ENCODE measurements at regions not wholly inside any gene's neighbourhood (a gene's known extent, or its start where the extent isn't known, plus 50 kb on each side); places are given as distances from the start of the nearest gene placed in this dataset.

- Histone ChIP-seq H3K27me3 (ENCODE audit: insufficient read depth, low read depth, severe bottlenecking) (no peaks in the 10 kb centered on the region), H3K27ac (peak overlapping the region; percentile 96), H3K9me3 (ENCODE audit: severe bottlenecking) (peaks cover 2% of the 10 kb centered on the region), H3K36me3 (no peaks in the 10 kb centered on the region; the same call in 1 of the 2 replicates), H3K4me3 (ENCODE audit: low read depth, low read length) (no peak overlapping the region)
- TF ChIP-seq, protein P1, sequence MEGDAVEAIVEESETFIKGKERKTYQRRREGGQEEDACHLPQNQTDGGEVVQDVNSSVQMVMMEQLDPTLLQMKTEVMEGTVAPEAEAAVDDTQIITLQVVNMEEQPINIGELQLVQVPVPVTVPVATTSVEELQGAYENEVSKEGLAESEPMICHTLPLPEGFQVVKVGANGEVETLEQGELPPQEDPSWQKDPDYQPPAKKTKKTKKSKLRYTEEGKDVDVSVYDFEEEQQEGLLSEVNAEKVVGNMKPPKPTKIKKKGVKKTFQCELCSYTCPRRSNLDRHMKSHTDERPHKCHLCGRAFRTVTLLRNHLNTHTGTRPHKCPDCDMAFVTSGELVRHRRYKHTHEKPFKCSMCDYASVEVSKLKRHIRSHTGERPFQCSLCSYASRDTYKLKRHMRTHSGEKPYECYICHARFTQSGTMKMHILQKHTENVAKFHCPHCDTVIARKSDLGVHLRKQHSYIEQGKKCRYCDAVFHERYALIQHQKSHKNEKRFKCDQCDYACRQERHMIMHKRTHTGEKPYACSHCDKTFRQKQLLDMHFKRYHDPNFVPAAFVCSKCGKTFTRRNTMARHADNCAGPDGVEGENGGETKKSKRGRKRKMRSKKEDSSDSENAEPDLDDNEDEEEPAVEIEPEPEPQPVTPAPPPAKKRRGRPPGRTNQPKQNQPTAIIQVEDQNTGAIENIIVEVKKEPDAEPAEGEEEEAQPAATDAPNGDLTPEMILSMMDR (IDR thresholded peaks at IDR 0.05; ENCODE audit: low read depth, low read length): no peak
- no peak for DNase-seq
These were observed 130.3 kb downstream of the MYCN start for GRCh38 chr2:16070648-16070971.

- TF ChIP-seq, protein P1 (IDR thresholded peaks at IDR 0.05; ENCODE audit: low read depth, low read length): no peak
- no peaks in the 10 kb centered on the region for H3K27me3 ChIP-seq (ENCODE audit: insufficient read depth, low read depth, severe bottlenecking)
- H3K36me3 ChIP-seq: no peaks in the 10 kb centered on the region; the same call in 1 of the 2 replicates
- H3K4me3 ChIP-seq (ENCODE audit: low read depth, low read length): no peak overlapping the region
- H3K27ac ChIP-seq: peak overlapping the region; percentile 96
- DNase-seq: no peak
- H3K9me3 ChIP-seq (ENCODE audit: severe bottlenecking): peaks cover 1% of the 10 kb centered on the region
These were observed 129.7 kb downstream of the MYCN start for GRCh38 chr2:16069933-16070647.

DNA sequence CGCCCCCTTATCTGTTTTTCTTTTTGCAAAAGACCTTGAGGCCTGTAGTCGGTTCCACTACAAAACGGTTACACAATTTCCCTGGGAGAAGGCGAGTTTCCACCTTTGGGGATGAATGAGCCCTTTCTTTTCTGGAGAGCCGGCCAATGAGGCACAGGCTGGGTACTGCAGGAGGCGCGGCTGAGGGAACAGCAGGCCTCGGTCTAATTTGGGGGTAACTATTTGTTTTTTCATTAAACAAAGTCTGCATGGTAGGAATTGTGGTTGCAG lies 129.2 kb downstream of the MYCN start:
- H3K27me3 ChIP-seq (ENCODE audit: insufficient read depth, low read depth, severe bottlenecking): no peaks in the 10 kb centered on the region
- no peak overlapping the region for H3K4me3 ChIP-seq (ENCODE audit: low read depth, low read length)
- no peak for DNase-seq
- no peaks in the 10 kb centered on the region; the same call in 1 of the 2 replicates for H3K36me3 ChIP-seq
- H3K9me3 ChIP-seq (ENCODE audit: severe bottlenecking): peaks cover 2% of the 10 kb centered on the region
- TF ChIP-seq, protein P1 (IDR thresholded peaks at IDR 0.05; ENCODE audit: low read depth, low read length): no peak
- peak overlapping the region; percentile 96 for H3K27ac ChIP-seq

DNA sequence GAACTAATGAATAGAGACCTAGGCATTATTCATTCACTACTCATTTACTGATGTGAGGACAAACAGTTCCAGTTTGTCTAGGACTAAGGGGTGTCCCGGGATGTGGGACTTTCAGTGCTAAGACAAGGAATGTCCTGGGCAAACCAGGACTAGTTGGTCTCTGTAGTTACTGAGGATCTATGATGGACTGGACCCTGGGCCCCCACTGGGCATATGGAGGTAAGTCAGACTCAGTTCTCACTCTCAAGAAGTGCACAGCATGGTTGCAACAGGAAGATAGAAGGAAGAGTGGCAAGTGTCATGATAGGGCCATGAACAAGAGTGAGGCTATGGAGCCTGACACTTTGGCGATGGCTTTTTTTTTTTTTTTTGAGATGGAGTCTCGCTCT lies 128.2 kb downstream of the MYCN start:
- no peaks in the 10 kb centered on the region for H3K36me3 ChIP-seq
- no peaks in the 10 kb centered on the region for H3K27me3 ChIP-seq (ENCODE audit: insufficient read depth, low read depth, severe bottlenecking)
- peaks cover 12% of the 10 kb centered on the region for H3K9me3 ChIP-seq (ENCODE audit: severe bottlenecking)
- H3K4me3 ChIP-seq (ENCODE audit: low read depth, low read length): no peak overlapping the region; the same call in 1 of the 2 replicates
- DNase-seq: no peak
- TF ChIP-seq, protein P1 (IDR thresholded peaks at IDR 0.05; ENCODE audit: low read depth, low read length): no peak
- H3K27ac ChIP-seq: peak overlapping the region; percentile 96

- Histone ChIP-seq H3K4me3 (ENCODE audit: low read depth, low read length) (peak overlapping the region; percentile 8; the same call in 1 of the 2 replicates), H3K27me3 (ENCODE audit: insufficient read depth, low read depth, severe bottlenecking) (no peaks in the 10 kb centered on the region), H3K36me3 (no peaks in the 10 kb centered on the region), H3K27ac (peak overlapping the region; percentile 96), H3K9me3 (ENCODE audit: severe bottlenecking) (peaks cover 17% of the 10 kb centered on the region)
- TF ChIP-seq, protein P1 (IDR thresholded peaks at IDR 0.05; ENCODE audit: low read depth, low read length): no peak
- DNase-seq: peak; percentile 99
These were observed 127.7 kb downstream of the MYCN start for GRCh38 chr2:16067866-16068551.

Measured in WERI-Rb-1 (cell line).